ENCODE measurements at regions not wholly inside any gene's neighbourhood (a gene's known extent, or its start where the extent isn't known, plus 50 kb on each side); places are given as distances from the start of the nearest gene placed in this dataset.
"Not testable (repeated sequence)": the region's sequence is repeated elsewhere in the genome, so short reads cannot be mapped to it uniquely, and the experiment has no call there.

- no peak overlapping the region for H3K4me3 ChIP-seq (ENCODE audit: low read depth, low read length)
Observed at GRCh38 chr16:62276637-62277036, 240.4 kb upstream of the CDH8 start.

GRCh38 chr16:62272035-62272434, 235.8 kb upstream of the CDH8 start:
- TF ChIP-seq MAX (IDR thresholded peaks at IDR 0.05; ENCODE audit: low read depth, low read length) = no peak
- TF ChIP-seq MYC (IDR thresholded peaks at IDR 0.05; ENCODE audit: low read depth, low read length) = no peak
- TF ChIP-seq POLR2A (IDR thresholded peaks at IDR 0.05; ENCODE audit: extremely low read depth, insufficient read length) = no peak
- no peak for TF ChIP-seq CTCF (IDR thresholded peaks at IDR 0.05; ENCODE audit: low read depth, low read length)
- no peak overlapping the region for H3K4me3 ChIP-seq (ENCODE audit: low read depth, low read length)
- no peak for DNase-seq (ENCODE audit: low read depth)

More at GRCh38 chr16:62276637-62277036, 240.4 kb upstream of the CDH8 start:
- TF ChIP-seq MAX (IDR thresholded peaks at IDR 0.05; ENCODE audit: low read depth, low read length) (no peak), CTCF (IDR thresholded peaks at IDR 0.05; ENCODE audit: low read depth, low read length) (no peak), MYC (IDR thresholded peaks at IDR 0.05; ENCODE audit: low read depth, low read length) (no peak), POLR2A (IDR thresholded peaks at IDR 0.05; ENCODE audit: extremely low read depth, insufficient read length) (no peak)
- no peak for DNase-seq (ENCODE audit: low read depth)

GRCh38 chr16:62261760-62262159, 225.5 kb upstream of the CDH8 start:
- no peak for TF ChIP-seq MYC (IDR thresholded peaks at IDR 0.05; ENCODE audit: low read depth, low read length)
- no peak for TF ChIP-seq MAX (IDR thresholded peaks at IDR 0.05; ENCODE audit: low read depth, low read length)
- no peak for TF ChIP-seq CTCF (IDR thresholded peaks at IDR 0.05; ENCODE audit: low read depth, low read length)
- no peak for TF ChIP-seq POLR2A (IDR thresholded peaks at IDR 0.05; ENCODE audit: extremely low read depth, insufficient read length)
- DNase-seq (ENCODE audit: low read depth) = no peak
- H3K4me3 ChIP-seq (ENCODE audit: low read depth, low read length) = no peak overlapping the region

- not testable (repeated sequence) for H3K4me3 ChIP-seq (ENCODE audit: low read depth, low read length); DNase-seq (ENCODE audit: low read depth)
Observed at GRCh38 chr16:62258931-62259435, 222.7 kb upstream of the CDH8 start.

- H3K4me3 ChIP-seq (ENCODE audit: low read depth, low read length) = no peak overlapping the region
- TF ChIP-seq CTCF (IDR thresholded peaks at IDR 0.05; ENCODE audit: low read depth, low read length) (peak; percentile 38), MAX (IDR thresholded peaks at IDR 0.05; ENCODE audit: low read depth, low read length) (no peak), MYC (IDR thresholded peaks at IDR 0.05; ENCODE audit: low read depth, low read length) (no peak), POLR2A (IDR thresholded peaks at IDR 0.05; ENCODE audit: extremely low read depth, insufficient read length) (no peak)
- DNase-seq (ENCODE audit: low read depth) = peak; percentile 2
Observed at GRCh38 chr16:62256406-62256805, 220.2 kb upstream of the CDH8 start.

GRCh38 chr16:62254847-62255246, 218.6 kb upstream of the CDH8 start:
- no peak overlapping the region for H3K4me3 ChIP-seq (ENCODE audit: low read depth, low read length)
- TF ChIP-seq CTCF (IDR thresholded peaks at IDR 0.05; ENCODE audit: low read depth, low read length) (no peak), POLR2A (IDR thresholded peaks at IDR 0.05; ENCODE audit: extremely low read depth, insufficient read length) (no peak), MYC (IDR thresholded peaks at IDR 0.05; ENCODE audit: low read depth, low read length) (no peak), MAX (IDR thresholded peaks at IDR 0.05; ENCODE audit: low read depth, low read length) (no peak)
- no peak for DNase-seq (ENCODE audit: low read depth)
